Ishikawa (cell line): ENCODE measurements at regions not wholly inside any gene's neighbourhood (a gene's known extent, or its start where the extent isn't known, plus 50 kb on each side); places are given as distances from the start of the nearest gene placed in this dataset.

Experiments used
- CEBPB ChIP-seq: IDR thresholded peaks from 2 replicates; pipeline ENCODE4 v1.6.1; 2012
- CREB1 ChIP-seq: IDR thresholded peaks from 2 replicates; pipeline ENCODE4 v1.6.1; 2012; ENCODE audit warnings: low read depth
- EGR1 ChIP-seq: IDR thresholded peaks from 2 replicates; pipeline ENCODE4 v1.6.1; 2012
- EP300 ChIP-seq: IDR thresholded peaks from 2 replicates; pipeline ENCODE4 v1.6.1; 2012; ENCODE audit warnings: borderline replicate concordance
- FOXM1 ChIP-seq: IDR thresholded peaks from 2 replicates; pipeline ENCODE4 v1.6.1; 2012; ENCODE audit warnings: low read depth, borderline replicate concordance
- MAX ChIP-seq: IDR thresholded peaks from 2 replicates; pipeline ENCODE4 v1.6.1; 2012
- NFIC ChIP-seq: IDR thresholded peaks from 2 replicates; pipeline ENCODE4 v1.6.1; 2012
- RAD21 ChIP-seq: IDR thresholded peaks from 2 replicates; pipeline ENCODE4 v1.6.1; 2012; ENCODE audit warnings: low read depth
- REST ChIP-seq: IDR thresholded peaks from 2 replicates; pipeline ENCODE4 v1.6.1; 2012; ENCODE audit warnings: low read depth, mild to moderate bottlenecking
- TAF1 ChIP-seq: IDR thresholded peaks from 2 replicates; pipeline ENCODE4 v1.6.1; 2012; ENCODE audit warnings: low read depth, mild to moderate bottlenecking
- TCF12 ChIP-seq: IDR thresholded peaks from 2 replicates; pipeline ENCODE4 v1.6.1; 2012; ENCODE audit warnings: low read depth
- TEAD4 ChIP-seq: IDR thresholded peaks from 2 replicates; pipeline ENCODE4 v1.6.1; 2012
- USF1 ChIP-seq: IDR thresholded peaks from 2 replicates; pipeline ENCODE4 v1.6.1; 2012
- YY1 ChIP-seq: IDR thresholded peaks from 2 replicates; pipeline ENCODE4 v1.6.1; 2012; ENCODE audit warnings: low read depth
- ZBTB7A ChIP-seq: IDR thresholded peaks from 2 replicates; pipeline ENCODE4 v1.6.1; 2012; ENCODE audit warnings: low read depth

- TF ChIP-seq ZBTB7A (no peak), TAF1 (no peak), FOXM1 (no peak), TCF12 (no peak), NFIC (no peak), YY1 (no peak), MAX (no peak), TEAD4 (no peak), USF1 (no peak), CREB1 (no peak), RAD21 (no peak), EP300 (no peak), REST (no peak), EGR1 (no peak), CEBPB (no peak)
Measured at GRCh38 chrX:125089761-125090445, 229.8 kb upstream of the TEX13C start.

- TF ChIP-seq NFIC, result no peak
- no peak for TF ChIP-seq RAD21
- TF ChIP-seq USF1, result no peak
- TF ChIP-seq TEAD4, result no peak
- TF ChIP-seq YY1, result no peak
- TF ChIP-seq ZBTB7A, result no peak
- TF ChIP-seq MAX, result no peak
- TF ChIP-seq CREB1, result no peak
Measured at GRCh38 chrX:125093852-125094251, 225.8 kb upstream of the TEX13C start.

- TF ChIP-seq REST (no peak), CREB1 (no peak), USF1 (no peak), RAD21 (no peak), CEBPB (no peak), YY1 (no peak), EP300 (no peak)
Measured at GRCh38 chrX:125094901-125095300, 224.8 kb upstream of the TEX13C start.

- no peak for TF ChIP-seq FOXM1
- no peak for TF ChIP-seq TEAD4
- no peak for TF ChIP-seq TCF12
- TF ChIP-seq NFIC, result no peak
- no peak for TF ChIP-seq CEBPB
- TF ChIP-seq USF1, result no peak
- TF ChIP-seq EGR1, result no peak
- no peak for TF ChIP-seq MAX
- TF ChIP-seq TAF1, result no peak
- no peak for TF ChIP-seq CREB1
- TF ChIP-seq EP300, result no peak
- no peak for TF ChIP-seq RAD21
Measured at GRCh38 chrX:125096469-125096868, 223.2 kb upstream of the TEX13C start.

GRCh38 chrX:125096870-125097269 lies 222.8 kb upstream of the TEX13C start:
- TF ChIP-seq TEAD4, result no peak
- TF ChIP-seq YY1, result no peak
- no peak for TF ChIP-seq MAX
